Nephron (organoid): ENCODE measurements at regions not wholly inside any gene's neighbourhood (a gene's known extent, or its start where the extent isn't known, plus 50 kb on each side); places are given as distances from the start of the nearest gene placed in this dataset.

Source experiments
- H3K27ac Mint-ChIP-seq, 3 experiments: 2 replicates each; pipeline ENCODE4 v1.8.0; 2020; ENCODE audit warnings: mixed read lengths in 3 of 3, mild to moderate bottlenecking in 2 of 3, moderate library complexity in 1 of 3
- H3K27me3 Mint-ChIP-seq: 2 replicates; pipeline ENCODE4 v1.8.0; 2021; ENCODE audit warnings: low read depth, mild to moderate bottlenecking, moderate library complexity, mixed read lengths
- H3K36me3 Mint-ChIP-seq: 2 replicates; pipeline ENCODE4 v1.8.0; 2020; ENCODE audit warnings: low read depth, mixed read lengths
- H3K4me1 Mint-ChIP-seq: 2 replicates; pipeline ENCODE4 v1.8.0; 2020; ENCODE audit warnings: mixed read lengths
- H3K4me3 Mint-ChIP-seq, 3 experiments: 2 replicates each; pipeline ENCODE4 v1.8.0; 2020; ENCODE audit warnings: mild to moderate bottlenecking in 3 of 3, mixed read lengths in 3 of 3, moderate library complexity in 2 of 3
- H3K9me3 Mint-ChIP-seq: 2 replicates; pipeline ENCODE4 v1.8.0; 2020; ENCODE audit warnings: mixed read lengths
- CTCF ChIP-seq, 3 experiments: fragments of 200-600 bp; sonication (generic); IDR thresholded peaks; one replicate each; pipeline ENCODE4 v1.5.0; 2021; ENCODE audit warnings: antibody characterized with exemption in 3 of 3; ENCODE audit not compliant: unreplicated experiment in 3 of 3

DNA sequence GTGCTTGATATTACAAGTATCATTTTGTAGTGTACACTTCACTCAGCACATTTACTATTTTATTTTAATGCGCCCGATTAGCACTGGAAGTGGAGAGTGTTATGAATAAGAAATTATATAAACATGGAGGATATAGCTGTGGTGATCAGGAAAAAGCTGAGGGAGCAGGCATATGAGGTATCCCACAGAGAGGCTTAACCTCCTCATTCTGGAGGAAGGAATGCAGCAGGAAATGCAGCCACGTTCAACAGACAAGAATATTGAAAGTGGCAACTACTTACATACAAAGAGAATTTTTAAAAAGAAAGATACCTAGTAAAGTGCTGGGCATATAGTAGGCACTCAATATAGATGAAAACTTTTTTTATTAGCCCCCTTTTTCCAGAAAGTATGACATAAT is 166.0 kb upstream of the SATB1 start:
- no peaks in the 10 kb centered on the region for H3K36me3 Mint-ChIP-seq
- no peaks in the 10 kb centered on the region for H3K4me1 Mint-ChIP-seq
- no peak for TF ChIP-seq CTCF (IDR thresholded peaks at IDR 0.05; ENCODE audit: unreplicated experiment in 3 of 3)
- H3K27ac Mint-ChIP-seq = no peak overlapping the region
- H3K27me3 Mint-ChIP-seq = no peaks in the 10 kb centered on the region
- no peak overlapping the region for H3K4me3 Mint-ChIP-seq
- H3K9me3 Mint-ChIP-seq = no peaks in the 10 kb centered on the region

DNA sequence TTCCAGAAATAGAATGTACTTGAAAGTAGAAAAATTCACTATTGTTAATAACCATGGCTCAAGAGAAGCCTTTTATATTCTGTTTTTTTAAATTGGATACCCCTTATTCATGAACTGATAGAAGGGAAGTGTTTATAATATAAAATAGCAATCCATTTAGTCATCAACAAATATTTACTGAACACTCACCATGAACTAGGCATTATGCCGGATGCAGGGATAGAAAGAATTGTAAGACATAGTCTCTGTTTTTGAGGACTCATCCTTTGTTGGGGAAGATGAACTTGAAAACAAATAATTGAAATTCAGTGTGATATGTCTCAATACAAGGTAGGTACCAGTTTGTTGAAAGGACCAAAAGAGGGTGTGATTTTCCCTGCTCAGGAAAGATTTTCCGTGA is 160.9 kb upstream of the SATB1 start:
- Mint-ChIP-seq H3K27me3 (no peaks in the 10 kb centered on the region), H3K9me3 (no peaks in the 10 kb centered on the region), H3K27ac (no peak overlapping the region)

DNA sequence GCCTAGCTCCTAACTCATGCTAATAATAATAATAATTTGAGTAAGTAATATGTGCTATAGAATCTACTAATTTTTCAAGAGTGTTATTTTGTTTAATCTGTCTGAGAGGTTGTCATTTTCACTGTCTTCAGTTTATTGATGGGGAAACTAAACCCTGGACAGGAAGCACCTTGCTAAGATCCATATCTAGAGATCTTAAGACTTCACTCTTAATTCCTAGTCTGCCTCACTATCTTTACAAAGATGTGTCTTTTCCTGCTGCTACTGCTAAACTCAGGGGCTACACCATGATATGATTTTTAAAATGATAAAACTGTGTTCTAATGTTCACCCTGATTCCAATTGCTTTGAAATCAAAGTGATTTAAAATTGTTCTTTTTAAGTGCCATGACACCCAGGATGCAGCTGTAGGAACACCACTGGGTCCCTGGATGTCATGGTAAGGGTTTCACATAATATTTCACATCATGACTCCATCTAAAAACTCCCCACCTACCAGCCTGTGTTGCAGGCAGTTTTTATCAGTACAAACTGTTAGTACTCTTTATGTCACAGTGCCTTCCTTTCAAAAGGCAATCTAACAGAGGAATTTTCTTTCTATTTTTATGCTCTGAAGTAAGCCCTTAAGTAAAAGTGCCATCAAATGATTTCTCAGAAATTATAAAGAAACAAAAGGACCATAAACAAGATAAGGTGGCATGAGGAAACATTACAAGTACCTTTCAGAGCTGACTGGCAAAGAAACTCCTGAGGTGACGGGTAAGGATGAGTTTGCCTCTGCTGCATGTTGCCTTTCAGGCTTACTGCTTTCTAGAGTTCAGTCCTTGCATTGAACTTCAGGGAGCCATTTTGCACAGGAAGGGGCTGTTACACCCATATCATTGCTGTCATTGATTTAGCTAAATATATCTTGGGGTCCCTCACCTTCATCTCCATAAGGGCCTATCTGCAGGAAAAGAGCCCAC is 160.1 kb upstream of the SATB1 start:
- no peaks in the 10 kb centered on the region for H3K9me3 Mint-ChIP-seq
- no peak overlapping the region for H3K27ac Mint-ChIP-seq
- TF ChIP-seq CTCF (IDR thresholded peaks at IDR 0.05; ENCODE audit: unreplicated experiment in 3 of 3) = no peak
- H3K27me3 Mint-ChIP-seq = no peaks in the 10 kb centered on the region
- no peaks in the 10 kb centered on the region for H3K4me1 Mint-ChIP-seq
- H3K36me3 Mint-ChIP-seq = no peaks in the 10 kb centered on the region
- H3K4me3 Mint-ChIP-seq = no peak overlapping the region

More for the DNA sequence above, 160.9 kb upstream of the SATB1 start:
- no peaks in the 10 kb centered on the region for H3K4me1 Mint-ChIP-seq
- TF ChIP-seq CTCF (IDR thresholded peaks at IDR 0.05; ENCODE audit: unreplicated experiment in 3 of 3) = no peak
- no peak overlapping the region for H3K4me3 Mint-ChIP-seq
- H3K36me3 Mint-ChIP-seq = no peaks in the 10 kb centered on the region

DNA sequence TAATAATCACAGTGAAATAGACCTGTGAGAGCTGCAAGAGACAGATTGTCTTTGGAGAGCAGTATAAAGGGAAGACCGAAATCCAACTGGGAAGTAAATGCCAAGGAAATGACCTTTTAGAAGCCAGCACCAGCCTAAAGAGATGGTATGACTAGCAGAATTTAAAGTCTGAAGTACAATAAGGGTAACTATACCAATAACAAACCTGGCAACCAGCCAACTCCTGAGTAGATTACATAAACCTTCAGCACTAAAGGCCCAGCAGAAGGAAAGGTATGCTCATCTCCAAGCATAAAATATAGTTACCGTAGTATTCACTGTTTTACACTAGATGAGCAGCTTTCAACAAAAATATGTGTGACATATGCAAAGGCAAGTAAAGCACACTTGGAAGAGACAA is 155.1 kb upstream of the SATB1 start:
- Mint-ChIP-seq H3K27ac (no peak overlapping the region), H3K9me3 (peaks cover 4% of the 10 kb centered on the region), H3K36me3 (no peaks in the 10 kb centered on the region), H3K4me1 (no peaks in the 10 kb centered on the region), H3K4me3 (no peak overlapping the region), H3K27me3 (no peaks in the 10 kb centered on the region)
- TF ChIP-seq CTCF (IDR thresholded peaks at IDR 0.05; ENCODE audit: unreplicated experiment in 3 of 3) = no peak

DNA sequence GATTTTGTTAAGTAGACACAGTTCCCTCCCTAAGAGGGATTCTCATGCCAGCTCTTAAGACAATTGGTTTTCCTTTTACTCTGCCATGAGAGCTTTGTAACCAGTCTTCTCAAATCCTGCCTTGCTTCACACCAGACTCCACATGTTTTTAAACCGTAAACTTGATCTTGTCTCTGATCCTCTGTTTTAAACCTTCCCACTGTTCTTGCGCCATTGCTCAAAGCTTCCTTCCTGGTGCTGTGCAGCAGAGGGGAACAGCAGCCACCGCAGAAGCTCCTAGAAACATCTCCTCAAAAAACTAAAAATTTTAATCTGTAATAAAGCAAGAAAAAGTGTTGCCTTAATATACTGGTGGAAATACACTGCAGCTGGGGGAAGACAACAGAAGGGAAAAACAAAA is 154.5 kb upstream of the SATB1 start:
- Mint-ChIP-seq H3K36me3 (no peaks in the 10 kb centered on the region), H3K27ac (no peak overlapping the region), H3K4me3 (no peak overlapping the region), H3K27me3 (no peaks in the 10 kb centered on the region), H3K4me1 (no peaks in the 10 kb centered on the region), H3K9me3 (peaks cover 4% of the 10 kb centered on the region)
- TF ChIP-seq CTCF (IDR thresholded peaks at IDR 0.05; ENCODE audit: unreplicated experiment in 3 of 3) = no peak

DNA sequence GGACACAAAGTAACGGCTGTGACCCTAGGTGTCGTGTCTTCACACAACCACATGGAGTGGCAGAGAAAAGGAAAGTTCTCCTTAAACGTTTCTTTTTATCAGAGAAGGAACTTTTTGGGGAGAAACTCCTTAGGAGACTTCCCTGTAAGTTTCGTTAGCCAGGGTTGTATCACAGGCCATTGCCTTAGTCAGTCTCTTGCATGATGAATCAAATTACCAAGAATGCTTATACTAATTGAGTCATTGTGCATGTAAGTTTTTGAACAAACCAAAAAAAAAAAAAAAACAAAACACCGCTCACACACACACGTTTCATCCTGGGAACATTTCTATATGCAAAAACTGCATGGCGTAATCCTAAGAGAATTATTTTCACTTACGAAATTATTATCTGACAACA is 150.4 kb upstream of the SATB1 start:
- Mint-ChIP-seq H3K27me3 (no peaks in the 10 kb centered on the region), H3K4me3 (no peak overlapping the region), H3K4me1 (no peaks in the 10 kb centered on the region), H3K36me3 (no peaks in the 10 kb centered on the region), H3K9me3 (peaks cover 4% of the 10 kb centered on the region), H3K27ac (no peak overlapping the region)
- TF ChIP-seq CTCF (IDR thresholded peaks at IDR 0.05; ENCODE audit: unreplicated experiment in 3 of 3) = no peak
